HepG2 (cell line): ENCODE measurements at regions not wholly inside any gene's neighbourhood (a gene's known extent, or its start where the extent isn't known, plus 50 kb on each side); places are given as distances from the start of the nearest gene placed in this dataset.
A peak's percentile ranks its signal among the peaks of the same experiment; 100 is the strongest.

Experiments used
- ATAC-seq: fragments of 200-7000 bp; cut with Tn5 transposase; 3 replicates; pipeline ENCODE4 v1.9.1; 2020; ENCODE audit warnings: mild to moderate bottlenecking, moderate library complexity
- BruUV-seq: library from RNA; stranded (reverse); fragments of 400-500 nt; replicated peaks from 2 replicates; lab custom pipeline; 2021; lab: Mats Ljungman, UMichigan
- CTCF ChIA-PET: fragments of 300-600 bp; formaldehyde crosslinking; extraction: SDS; loops from one replicate; lab custom pipeline; 2021; ENCODE audit warnings: low total read pairs, inconsistent platforms, low intra/inter-chr PET ratio; lab: Yijun Ruan, JAX
- POLR2A ChIA-PET: fragments of 350-600 bp; sonication (Branson Sonifier 250); formaldehyde crosslinking; loops from one replicate; lab custom pipeline; 2020; ENCODE audit warnings: antibody characterized with exemption, inconsistent platforms; lab: Yijun Ruan, JAX
- DNase-seq: peaks from one replicate; pipeline ENCODE4 v3.0.0-alpha.2; 2015; ENCODE audit warnings: low spot score
- FAIRE-seq: peaks from 3 replicates; lab custom pipeline; 2011; peaks lifted over from hg19 to GRCh38; lab: Jason Lieb, UNC
- H2AFZ ChIP-seq: one replicate; pipeline ENCODE4 v1.6.1; 2011; ENCODE audit warnings: low read length, inconsistent platforms
- H3K27ac ChIP-seq: fragments of 300-600 bp; 3 replicates; pipeline ENCODE4 v1.8.0; 2011; ENCODE audit warnings: mixed run types, mild to moderate bottlenecking, mixed read lengths, low read length, inconsistent platforms; ENCODE audit not compliant: insufficient read depth; ENCODE audit errors: extremely low read length
- H3K27me3 ChIP-seq, 2 experiments: fragments of 200-600 bp in 1 of 2; 2 replicates in 1 of 2; 3 replicates in 1 of 2; pipeline versions ENCODE4 v1.6.0 to v1.8.0; 2011; ENCODE audit warnings: low read length in 2 of 2, mild to moderate bottlenecking in 2 of 2, moderate library complexity in 2 of 2, inconsistent platforms in 1 of 2; ENCODE audit not compliant: insufficient read depth in 2 of 2, control insufficient read depth in 1 of 2
- H3K36me3 ChIP-seq, 2 experiments: fragments of 200-600 bp in 1 of 2; replicated peaks in 1 of 2; 2 replicates in 1 of 2; 3 replicates in 1 of 2; pipeline versions ENCODE4 v1.5.1 to v1.8.0; 2011; ENCODE audit warnings: low read length in 2 of 2, inconsistent platforms in 1 of 2; ENCODE audit not compliant: insufficient read depth in 2 of 2, control insufficient read depth in 1 of 2
- H3K4me1 ChIP-seq: 2 replicates; pipeline ENCODE4 v1.5.1; 2012; ENCODE audit warnings: low read length, inconsistent platforms; ENCODE audit not compliant: insufficient read depth
- H3K4me2 ChIP-seq: 2 replicates; pipeline ENCODE4 v1.6.0; 2011; ENCODE audit warnings: low read depth, low read length, inconsistent platforms
- H3K4me3 ChIP-seq, 3 experiments: fragments of 200-600 bp in 1 of 3; sonication (generic), shearing (Covaris generic) in 1 of 3; replicated peaks in 1 of 3; 2 replicates each; pipeline ENCODE4 v1.5.1; 2011 to 2016; ENCODE audit warnings: low read length in 3 of 3, inconsistent platforms in 2 of 3, low read depth in 2 of 3, mild to moderate bottlenecking in 2 of 3, control low read depth in 1 of 3, mixed read lengths in 1 of 3; ENCODE audit not compliant: insufficient read depth in 1 of 3
- H3K79me2 ChIP-seq: one replicate; pipeline ENCODE4 v1.6.1; 2011; ENCODE audit warnings: low read length, inconsistent platforms; ENCODE audit not compliant: insufficient read depth
- H3K9ac ChIP-seq: 2 replicates; pipeline ENCODE4 v1.6.0; 2011; ENCODE audit warnings: mild to moderate bottlenecking, low read depth, low read length, inconsistent platforms; ENCODE audit not compliant: insufficient read depth
- H3K9me3 ChIP-seq: 2 replicates; pipeline ENCODE4 v1.5.1; 2012; ENCODE audit warnings: mild to moderate bottlenecking, low read length
- H4K20me1 ChIP-seq: 2 replicates; pipeline ENCODE4 v1.6.0; 2011; ENCODE audit warnings: inconsistent platforms, mild to moderate bottlenecking, low read length, moderate library complexity; ENCODE audit not compliant: insufficient read depth
- ATF7 ChIP-seq, 2 experiments: fragments of 450-650 bp in 1 of 2; sonication (generic) in 1 of 2; formaldehyde crosslinking in 1 of 2; IDR thresholded peaks; 2 replicates each; pipeline versions ENCODE4 v1.4.0 to v1.6.1; 2016 to 2020; ENCODE audit warnings: antibody characterized with exemption in 1 of 2, mild to moderate bottlenecking in 1 of 2, missing genetic modification reagents in 1 of 2
- JDP2 ChIP-seq: sonication (generic); formaldehyde crosslinking; IDR thresholded peaks from 2 replicates; pipeline ENCODE4 v1.8.1; 2022; ENCODE audit warnings: missing genetic modification reagents, borderline replicate concordance
- SMAD3 ChIP-seq: sonication (generic); formaldehyde crosslinking; IDR thresholded peaks from 2 replicates; pipeline ENCODE4 v1.4.0; 2020; ENCODE audit warnings: missing genetic modification reagents
- SOX5 ChIP-seq: IDR thresholded peaks from 2 replicates; pipeline ENCODE4 v1.6.1; 2016; ENCODE audit warnings: borderline replicate concordance
- STAG1 ChIP-seq: sonication (generic); formaldehyde crosslinking; IDR thresholded peaks from 2 replicates; pipeline ENCODE4 v1.4.0; 2020; ENCODE audit warnings: missing genetic modification reagents
- THAP8 ChIP-seq: sonication (generic); formaldehyde crosslinking; IDR thresholded peaks from 2 replicates; pipeline ENCODE4 v1.5.1; 2020; ENCODE audit warnings: missing genetic modification reagents, mild to moderate bottlenecking, borderline replicate concordance
- ZSCAN21 ChIP-seq: sonication (generic); formaldehyde crosslinking; IDR thresholded peaks from 2 replicates; pipeline ENCODE4 v1.8.0; 2022; ENCODE audit warnings: mild to moderate bottlenecking, missing genetic modification reagents, moderate library complexity, borderline replicate concordance
- WGBS: methylation state at CpG from one replicate; pipeline ENCODE4 v1.1.6; 2017; ENCODE audit warnings: low lambda C conversion rate; 5-methylcytosine and 5-hydroxymethylcytosine counted together
- in situ Hi-C: cut with HindIII; loops from 2 replicates; pipeline ENCODE4 v1.10.0; 2017; ENCODE audit warnings: low pct_unique_long_range_greater_than_20kb; ENCODE audit not compliant: extremely low pct_ligation_motif_present
- intact Hi-C: fragments of 100-400 bp; cut with micrococcal nuclease; formaldehyde crosslinking; loops from one replicate; pipeline ENCODE4 v1.10.0; 2022; ENCODE audit not compliant: unreplicated experiment

GRCh38 chr21:25115021-25115420 is 492.3 kb downstream of the MRPL39 start:
- no peaks in the 10 kb centered on the region for H3K79me2 ChIP-seq
- H3K4me3 ChIP-seq: no peak overlapping the region
- peaks cover 93% of the 10 kb centered on the region for H3K9me3 ChIP-seq
- FAIRE-seq: no peak
- no peaks in the 10 kb centered on the region for H4K20me1 ChIP-seq
- no TSS peak for BruUV-seq
- no peaks in the 10 kb centered on the region for H3K27me3 ChIP-seq
- no peak for ATAC-seq
- intact Hi-C loops (no loop called here), in situ Hi-C loops (no loop called here)
- 0% methylated on average over 1 of the region's 1 CpG for WGBS
- no peak for TF ChIP-seq JDP2 (CRISPR knock-in tag)
- no peak for TF ChIP-seq THAP8 (CRISPR knock-in tag)
- TF ChIP-seq SOX5 (CRISPR knock-in tag): no peak
- no peak for TF ChIP-seq SMAD3 (CRISPR knock-in tag)
- no peak for TF ChIP-seq STAG1 (CRISPR knock-in tag)
- TF ChIP-seq, all 625 proteins: peak for 0
- no peak for DNase-seq
- H2AFZ ChIP-seq: no peak overlapping the region
- H3K4me2 ChIP-seq: no peak overlapping the region
- no peaks in the 10 kb centered on the region for H3K4me1 ChIP-seq
- H3K27ac ChIP-seq: no peak overlapping the region
- POLR2A ChIA-PET: no interaction called here
- no peak overlapping the region for H3K9ac ChIP-seq
- CTCF ChIA-PET: no interaction called here
- H3K36me3 ChIP-seq: no peaks in the 10 kb centered on the region

- Histone ChIP-seq H3K4me1 (no peaks in the 10 kb centered on the region), H3K27me3 (no peaks in the 10 kb centered on the region), H3K9me3 (peaks cover 89% of the 10 kb centered on the region), H3K4me3 (no peak overlapping the region), H3K79me2 (no peaks in the 10 kb centered on the region), H2AFZ (no peak overlapping the region)
- 0% methylated on average over 3 of the region's 3 CpGs for WGBS
- DNase-seq (no peak), ATAC-seq (no peak)
- in situ Hi-C loops: no loop called here
- CTCF ChIA-PET: no interaction called here
- TF ChIP-seq ATF7 (IDR thresholded peaks at IDR 0.05): peak; percentile 34; the same call in 1 of the 2 replicates
- TF ChIP-seq ATF7 (CRISPR knock-in tag; IDR thresholded peaks at IDR 0.05): no peak
- TF ChIP-seq ZSCAN21 (CRISPR knock-in tag): no peak
- TF ChIP-seq, all 625 proteins: peak for 1
- Histone ChIP-seq H3K36me3 (no peaks in the 10 kb centered on the region), H3K9ac (no peak overlapping the region), H3K4me2 (no peak overlapping the region), H3K27ac (no peak overlapping the region), H4K20me1 (no peaks in the 10 kb centered on the region)
- BruUV-seq: no TSS peak
- no peak for FAIRE-seq
- intact Hi-C loops: no loop called here
- POLR2A ChIA-PET: no interaction called here
These were observed 499.6 kb downstream of the MRPL39 start for GRCh38 chr21:25107708-25108107.
